ENCODE measurements at regions not wholly inside any gene's neighbourhood (a gene's known extent, or its start where the extent isn't known, plus 50 kb on each side); places are given as distances from the start of the nearest gene placed in this dataset.

DNA sequence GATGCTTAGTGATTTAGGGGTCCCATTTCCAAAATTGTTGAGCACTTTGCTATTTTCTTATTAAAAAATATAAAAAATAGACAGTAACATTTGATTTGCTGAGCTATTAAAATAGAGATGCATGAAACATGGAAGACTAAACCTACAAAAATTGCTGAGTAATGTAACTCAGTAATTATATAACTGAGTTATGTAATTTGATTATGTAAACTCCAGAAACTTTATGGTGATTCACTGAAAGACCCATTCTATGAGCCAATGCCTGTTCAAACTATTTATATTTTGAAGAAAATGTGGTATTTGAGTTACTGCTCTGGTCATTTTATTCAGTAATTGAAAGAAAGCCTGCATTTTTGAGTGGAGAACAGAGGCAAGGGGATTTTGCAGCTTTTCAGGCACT, 1221.5 kb upstream of the ALCAM start:
- TF ChIP-seq, protein P1, sequence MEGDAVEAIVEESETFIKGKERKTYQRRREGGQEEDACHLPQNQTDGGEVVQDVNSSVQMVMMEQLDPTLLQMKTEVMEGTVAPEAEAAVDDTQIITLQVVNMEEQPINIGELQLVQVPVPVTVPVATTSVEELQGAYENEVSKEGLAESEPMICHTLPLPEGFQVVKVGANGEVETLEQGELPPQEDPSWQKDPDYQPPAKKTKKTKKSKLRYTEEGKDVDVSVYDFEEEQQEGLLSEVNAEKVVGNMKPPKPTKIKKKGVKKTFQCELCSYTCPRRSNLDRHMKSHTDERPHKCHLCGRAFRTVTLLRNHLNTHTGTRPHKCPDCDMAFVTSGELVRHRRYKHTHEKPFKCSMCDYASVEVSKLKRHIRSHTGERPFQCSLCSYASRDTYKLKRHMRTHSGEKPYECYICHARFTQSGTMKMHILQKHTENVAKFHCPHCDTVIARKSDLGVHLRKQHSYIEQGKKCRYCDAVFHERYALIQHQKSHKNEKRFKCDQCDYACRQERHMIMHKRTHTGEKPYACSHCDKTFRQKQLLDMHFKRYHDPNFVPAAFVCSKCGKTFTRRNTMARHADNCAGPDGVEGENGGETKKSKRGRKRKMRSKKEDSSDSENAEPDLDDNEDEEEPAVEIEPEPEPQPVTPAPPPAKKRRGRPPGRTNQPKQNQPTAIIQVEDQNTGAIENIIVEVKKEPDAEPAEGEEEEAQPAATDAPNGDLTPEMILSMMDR (IDR thresholded peaks at IDR 0.05), result no peak
- TF ChIP-seq POLR2A (IDR thresholded peaks at IDR 0.05), result no peak
